GM12872 (cell line): ENCODE measurements at regions not wholly inside any gene's neighbourhood (a gene's known extent, or its start where the extent isn't known, plus 50 kb on each side); places are given as distances from the start of the nearest gene placed in this dataset.

ENCODE experiments used
- CTCF ChIP-seq: IDR thresholded peaks from 3 replicates; pipeline ENCODE4 v1.5.1; 2011; ENCODE audit warnings: low read depth, mild to moderate bottlenecking, low read length, moderate library complexity; ENCODE audit not compliant: insufficient read depth

GRCh38 chr9:89787595-89787994 is 182.8 kb downstream of the GADD45G start:
- no peak for TF ChIP-seq CTCF

GRCh38 chr9:89788434-89788833 is 183.6 kb downstream of the GADD45G start:
- TF ChIP-seq CTCF, result no peak

GRCh38 chr9:89789922-89790510 is 185.2 kb downstream of the GADD45G start:
- TF ChIP-seq CTCF, result no peak

GRCh38 chr9:89790542-89791109 is 185.8 kb downstream of the GADD45G start:
- no peak for TF ChIP-seq CTCF

DNA sequence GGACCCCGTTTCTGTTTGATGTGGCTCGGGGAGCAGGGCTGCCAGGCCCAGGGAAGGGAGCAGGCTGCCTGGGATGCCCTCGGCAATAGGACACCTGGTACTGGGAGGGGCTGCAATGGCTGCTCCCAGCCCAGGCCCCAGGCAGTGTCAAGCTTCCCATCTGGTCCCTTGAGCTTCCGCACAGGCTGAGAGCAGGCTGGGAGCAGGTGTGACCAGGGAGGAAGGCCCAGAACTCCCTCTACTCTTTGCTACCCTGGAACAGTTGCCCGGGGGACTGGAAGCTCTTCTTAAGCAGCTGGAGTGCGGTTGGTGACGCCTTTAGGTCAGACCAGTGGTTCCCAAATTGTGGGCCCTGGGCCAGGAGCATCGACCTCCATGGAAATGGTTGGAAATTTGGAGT is 186.9 kb downstream of the GADD45G start:
- TF ChIP-seq CTCF, result no peak

DNA sequence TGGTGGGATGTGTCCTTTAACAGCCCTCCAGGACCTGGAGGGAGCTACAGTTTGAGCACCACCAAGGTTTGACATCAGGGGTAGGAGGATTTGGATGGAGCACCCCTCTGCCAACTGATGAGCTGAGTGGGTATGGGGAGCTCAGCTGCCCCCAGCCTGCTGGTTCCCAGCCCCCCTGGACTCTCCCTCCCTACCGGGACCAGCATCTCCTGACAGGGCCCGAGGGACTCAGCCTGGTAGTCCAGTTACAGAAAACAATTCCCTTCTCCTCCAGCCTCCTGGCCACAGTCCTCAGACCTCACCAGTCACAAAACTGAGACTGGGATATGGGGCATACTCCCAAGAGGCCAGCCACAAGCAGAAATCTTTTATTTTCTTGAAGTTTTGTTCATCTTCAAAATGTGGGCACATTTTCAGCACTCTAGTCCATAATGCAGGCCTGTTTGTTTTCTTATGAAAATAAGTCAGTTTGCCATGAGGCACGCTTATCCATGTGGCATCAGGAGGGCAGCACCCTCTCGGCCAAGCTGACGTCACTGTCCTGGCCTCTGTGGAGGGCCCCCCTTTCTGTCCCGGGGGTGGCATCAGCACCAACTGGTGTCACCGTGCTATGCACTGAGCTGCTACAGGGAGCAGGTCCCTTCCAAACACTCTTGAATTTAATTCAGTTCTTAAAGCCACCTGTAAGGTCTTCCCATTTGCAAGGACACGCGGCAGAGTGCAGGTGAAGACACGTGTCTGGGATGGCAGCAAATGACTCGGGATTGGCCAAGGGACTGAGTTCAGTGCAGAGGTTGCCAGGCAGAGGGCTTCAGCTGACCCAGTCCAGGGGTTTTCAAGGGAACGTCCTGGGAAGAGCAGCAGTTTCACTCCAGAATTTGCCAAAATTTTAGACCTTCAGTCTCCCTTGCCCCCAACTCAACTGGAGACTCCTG is 187.6 kb downstream of the GADD45G start:
- no peak for TF ChIP-seq CTCF

DNA sequence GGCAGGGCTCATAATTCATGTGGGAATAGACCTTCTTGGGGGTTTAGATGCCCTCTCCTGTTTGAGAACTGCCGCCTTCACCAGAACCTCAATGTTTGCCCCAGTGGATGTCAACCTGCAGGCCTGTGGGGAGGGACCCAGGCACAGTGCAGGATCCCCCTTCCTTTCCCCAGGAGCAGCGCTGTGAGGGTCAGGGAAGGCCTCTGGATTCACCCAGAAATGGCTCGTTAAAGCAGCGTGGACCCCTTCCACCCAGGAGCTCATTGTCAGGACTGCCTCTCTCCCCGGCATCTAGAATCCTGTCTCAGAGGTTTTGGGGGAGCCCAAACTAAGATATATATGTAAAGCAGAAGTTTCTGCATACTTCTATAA is 188.3 kb downstream of the GADD45G start:
- TF ChIP-seq CTCF, result no peak
